ENCODE measurements at regions not wholly inside any gene's neighbourhood (a gene's known extent, or its start where the extent isn't known, plus 50 kb on each side); places are given as distances from the start of the nearest gene placed in this dataset.

DNA sequence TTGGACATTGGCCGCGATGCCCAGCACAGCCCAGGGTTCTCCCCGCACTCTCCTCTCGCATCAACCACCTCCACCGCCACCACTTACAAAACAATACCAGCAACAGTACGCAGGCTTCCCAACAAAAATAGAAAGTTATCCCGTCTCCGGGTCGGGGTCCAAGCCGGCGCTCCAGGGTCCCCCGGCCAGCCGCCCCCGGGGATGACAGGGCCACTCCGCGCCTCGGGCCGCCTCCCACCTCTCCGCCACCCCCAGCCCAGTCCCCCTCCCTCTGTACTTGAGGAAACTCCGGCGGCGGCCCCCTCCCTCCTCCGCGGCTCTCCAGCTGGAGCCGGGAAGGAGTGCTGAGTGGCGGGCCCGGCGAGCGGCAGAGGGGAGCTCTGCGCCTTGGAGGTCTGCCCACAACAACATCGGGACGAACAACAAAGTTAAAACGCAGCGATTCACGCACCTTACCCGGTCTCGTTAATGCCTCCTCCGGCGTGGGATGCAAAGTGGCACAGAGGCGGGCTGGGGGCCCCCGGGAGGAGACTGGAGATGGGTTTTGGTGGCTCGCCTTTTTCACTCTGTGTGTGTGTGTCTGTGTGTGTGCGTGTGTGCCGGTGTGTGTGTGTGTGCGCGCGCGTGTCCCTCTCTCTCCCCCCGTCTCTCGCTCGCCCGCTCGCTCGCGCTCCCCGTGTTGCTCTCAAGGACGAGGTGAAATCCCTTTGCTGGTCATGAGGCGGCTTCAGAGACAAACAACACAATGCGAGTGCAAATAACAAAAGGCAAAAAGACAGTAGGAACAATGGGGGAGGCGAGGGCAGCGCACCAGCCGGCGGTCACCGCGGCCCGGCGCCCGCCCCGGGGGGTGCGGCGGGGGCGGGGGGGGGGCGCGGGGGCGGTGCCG lies 386.8 kb downstream of the BCAT1 start:
- TF ChIP-seq EZH2 (IDR thresholded peaks at IDR 0.05; ENCODE audit: borderline replicate concordance, insufficient read depth, low read depth, low read length, poor library complexity, severe bottlenecking), result no peak
- TF ChIP-seq, protein P1, sequence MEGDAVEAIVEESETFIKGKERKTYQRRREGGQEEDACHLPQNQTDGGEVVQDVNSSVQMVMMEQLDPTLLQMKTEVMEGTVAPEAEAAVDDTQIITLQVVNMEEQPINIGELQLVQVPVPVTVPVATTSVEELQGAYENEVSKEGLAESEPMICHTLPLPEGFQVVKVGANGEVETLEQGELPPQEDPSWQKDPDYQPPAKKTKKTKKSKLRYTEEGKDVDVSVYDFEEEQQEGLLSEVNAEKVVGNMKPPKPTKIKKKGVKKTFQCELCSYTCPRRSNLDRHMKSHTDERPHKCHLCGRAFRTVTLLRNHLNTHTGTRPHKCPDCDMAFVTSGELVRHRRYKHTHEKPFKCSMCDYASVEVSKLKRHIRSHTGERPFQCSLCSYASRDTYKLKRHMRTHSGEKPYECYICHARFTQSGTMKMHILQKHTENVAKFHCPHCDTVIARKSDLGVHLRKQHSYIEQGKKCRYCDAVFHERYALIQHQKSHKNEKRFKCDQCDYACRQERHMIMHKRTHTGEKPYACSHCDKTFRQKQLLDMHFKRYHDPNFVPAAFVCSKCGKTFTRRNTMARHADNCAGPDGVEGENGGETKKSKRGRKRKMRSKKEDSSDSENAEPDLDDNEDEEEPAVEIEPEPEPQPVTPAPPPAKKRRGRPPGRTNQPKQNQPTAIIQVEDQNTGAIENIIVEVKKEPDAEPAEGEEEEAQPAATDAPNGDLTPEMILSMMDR (IDR thresholded peaks at IDR 0.05), result no peak
- CTCF ChIA-PET, result no interaction called here

More for the DNA sequence above, 386.8 kb downstream of the BCAT1 start:
- intact Hi-C loops (cut with micrococcal nuclease), result loop anchor here (5.0 kb wide), 2 partner anchors 35 to 200 kb away; no protein-coding TSS in a partner anchor
- peaks cover 0 to 23% (median 18%) of the 10 kb centered on the region in 4 experiments for H3K27me3 ChIP-seq (replicated peaks in 1 of 4; ENCODE audit: control extremely low read depth in 1 of 4, control insufficient read depth in 3 of 4, insufficient read depth in 4 of 4, low read length in 3 of 4)
- peaks cover 0 to 4% (median 0%) of the 10 kb centered on the region in 3 donors for H3K9me3 ChIP-seq (ENCODE audit: control extremely low read depth in 1 of 3, control insufficient read depth in 2 of 3, insufficient read depth in 1 of 3, low read length in 2 of 3)
- POLR2A ChIA-PET, result interaction anchor here (0.7 kb wide), 1 partner anchor 1767 kb away, joined by 6 read pairs; no protein-coding TSS in a partner anchor
- H3K4me1 Mint-ChIP-seq, result peaks cover 22% of the 10 kb centered on the region
- peak overlapping the region; percentile 78 for H3K9ac ChIP-seq (ENCODE audit: low read length)
- DNase-seq (peak; percentile 68), ATAC-seq (ENCODE audit: low read depth) (peak; percentile 51)
- H3K27ac ChIP-seq (ENCODE audit: low read length in 2 of 2), result peak overlapping the region in 1 of 2 donors; percentile 59
- peaks cover 15 to 18% of the 10 kb centered on the region in 2 donors for H3K4me1 ChIP-seq (ENCODE audit: control insufficient read depth in 2 of 2, insufficient read depth in 2 of 2, low read length in 2 of 2)
- peak overlapping the region; percentile 69 for H3K27ac Mint-ChIP-seq
- H3K9me3 Mint-ChIP-seq (ENCODE audit: insufficient read depth), result no peaks in the 10 kb centered on the region
- no peaks in the 10 kb centered on the region for H3K36me3 ChIP-seq (replicated peaks in 1 of 2; ENCODE audit: control extremely low read depth in 1 of 2, control insufficient read depth in 1 of 2, extremely low read depth in 1 of 2, insufficient read depth in 2 of 2, low read length in 1 of 2)
- H3K27me3 Mint-ChIP-seq, result peaks cover 23% of the 10 kb centered on the region
- under 1% methylated on average over 57 of the region's 76 CpGs for WGBS (ENCODE audit: insufficient coverage)
- peak overlapping the region; percentile 82 for H3K4me2 ChIP-seq (replicated peaks; ENCODE audit: low read depth, low read length, poor library complexity, severe bottlenecking)
- peak overlapping the region; percentile 92 for H2AFZ ChIP-seq (ENCODE audit: insufficient read depth, low read depth, low read length, poor library complexity, severe bottlenecking)
- H3K4me3 ChIP-seq (ENCODE audit: control extremely low read depth in 1 of 5, extremely low read depth in 1 of 5, insufficient read depth in 1 of 5, low read depth in 2 of 5, low read length in 4 of 5), result peak overlapping the region; percentile 71 to 80 (median 78)
- no peaks in the 10 kb centered on the region for H4K20me1 ChIP-seq (ENCODE audit: control insufficient read depth, insufficient read depth, low read length, poor library complexity, severe bottlenecking)
- H3K4me3 Mint-ChIP-seq, result peak overlapping the region; percentile 91
- no peaks in the 10 kb centered on the region for H3K79me2 ChIP-seq (ENCODE audit: control insufficient read depth, insufficient read depth, low read length)
